A549 (cell line): ENCODE measurements at regions not wholly inside any gene's neighbourhood (a gene's known extent, or its start where the extent isn't known, plus 50 kb on each side); places are given as distances from the start of the nearest gene placed in this dataset.

ENCODE experiments used
- CTCF ChIP-seq: fragments of >200 bp; sonication (Bioruptor Twin); formaldehyde crosslinking; IDR thresholded peaks from 3 replicates; pipeline ENCODE4 v1.5.1; 2016
- EP300 ChIP-seq, 2 experiments: fragments of >200 bp; sonication (Bioruptor Twin); formaldehyde crosslinking; IDR thresholded peaks; 2 replicates in 1 of 2; 3 replicates in 1 of 2; pipeline ENCODE4 v1.6.1; 2016 to 2017
- POLR2A ChIP-seq: IDR thresholded peaks from 2 replicates; pipeline ENCODE4 v1.6.1; 2012; ENCODE audit warnings: mild to moderate bottlenecking, low read length
- SMC3 ChIP-seq: fragments of >200 bp; sonication (Bioruptor Twin); formaldehyde crosslinking; IDR thresholded peaks from 3 replicates; pipeline ENCODE4 v1.6.1; 2018; ENCODE audit warnings: inconsistent platforms
- TF ChIP-seq, protein P1 (sequence below): fragments of >200 bp; sonication (Bioruptor Twin); formaldehyde crosslinking; IDR thresholded peaks from 3 replicates; pipeline ENCODE4 v1.6.1; 2016

- TF ChIP-seq SMC3, result no peak
- TF ChIP-seq POLR2A, result no peak
- TF ChIP-seq EP300 (IDR thresholded peaks at IDR 0.05), result no peak
- TF ChIP-seq, protein P1, sequence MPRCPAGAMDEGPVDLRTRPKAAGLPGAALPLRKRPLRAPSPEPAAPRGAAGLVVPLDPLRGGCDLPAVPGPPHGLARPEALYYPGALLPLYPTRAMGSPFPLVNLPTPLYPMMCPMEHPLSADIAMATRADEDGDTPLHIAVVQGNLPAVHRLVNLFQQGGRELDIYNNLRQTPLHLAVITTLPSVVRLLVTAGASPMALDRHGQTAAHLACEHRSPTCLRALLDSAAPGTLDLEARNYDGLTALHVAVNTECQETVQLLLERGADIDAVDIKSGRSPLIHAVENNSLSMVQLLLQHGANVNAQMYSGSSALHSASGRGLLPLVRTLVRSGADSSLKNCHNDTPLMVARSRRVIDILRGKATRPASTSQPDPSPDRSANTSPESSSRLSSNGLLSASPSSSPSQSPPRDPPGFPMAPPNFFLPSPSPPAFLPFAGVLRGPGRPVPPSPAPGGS, result no peak
- TF ChIP-seq CTCF, result no peak
Measured at GRCh38 chr3:151675858-151676615, 57.7 kb upstream of the AADACL2 start.
